Hematopoietic multipotent progenitor cell treated with erythropoietin and hydrocortisone succinate and interleukin-3 and kit ligand, for 4 days (in vitro differentiated cells): ENCODE measurements at regions not wholly inside any gene's neighbourhood (a gene's known extent, or its start where the extent isn't known, plus 50 kb on each side); places are given as distances from the start of the nearest gene placed in this dataset.
A peak's percentile ranks its signal among the peaks of the same experiment; 100 is the strongest.

Experiments used
- DNase-seq: peaks from one replicate; pipeline ENCODE4 v3.0.0-alpha.2; 2015

GRCh38 chr2:172232708-172233396 is 130.2 kb upstream of the DLX2 start:
- no peak for DNase-seq

GRCh38 chr2:172233987-172234715 is 131.5 kb upstream of the DLX2 start:
- no peak for DNase-seq

GRCh38 chr2:172234716-172235691 is 132.3 kb upstream of the DLX2 start:
- DNase-seq: peak; percentile 80

GRCh38 chr2:172239944-172240590 is 137.4 kb upstream of the DLX2 start:
- DNase-seq: no peak

GRCh38 chr2:172241222-172241621 is 138.5 kb upstream of the DLX2 start:
- no peak for DNase-seq

GRCh38 chr2:172242471-172242870 is 139.8 kb upstream of the DLX2 start:
- DNase-seq: no peak

GRCh38 chr2:172242961-172243360 is 140.3 kb upstream of the DLX2 start:
- no peak for DNase-seq

- no peak for DNase-seq
Observed at GRCh38 chr2:172244419-172245130, 141.9 kb upstream of the DLX2 start.

- DNase-seq: peak; percentile 58
Observed at GRCh38 chr2:172246649-172247048, 143.9 kb upstream of the DLX2 start.

- no peak for DNase-seq
Observed at GRCh38 chr2:172247203-172247602, 144.5 kb upstream of the DLX2 start.

GRCh38 chr2:172248381-172248780 is 145.7 kb upstream of the DLX2 start:
- no peak for DNase-seq

GRCh38 chr2:172248785-172249187 is 146.1 kb upstream of the DLX2 start:
- no peak for DNase-seq

GRCh38 chr2:172249334-172249733 is 146.6 kb upstream of the DLX2 start:
- no peak for DNase-seq

GRCh38 chr2:172249986-172250385 is 147.3 kb upstream of the DLX2 start:
- DNase-seq: no peak

GRCh38 chr2:172251231-172251630 is 148.5 kb upstream of the DLX2 start:
- DNase-seq: no peak

- no peak for DNase-seq
Observed at GRCh38 chr2:172252154-172252553, 149.5 kb upstream of the DLX2 start.

- peak; percentile 87 for DNase-seq
Observed at GRCh38 chr2:172253190-172254052, 150.7 kb upstream of the DLX2 start.

GRCh38 chr2:172256886-172257285 is 154.2 kb upstream of the DLX2 start:
- no peak for DNase-seq

GRCh38 chr2:172259827-172260226 is 157.1 kb upstream of the DLX2 start:
- DNase-seq: no peak

GRCh38 chr2:172260336-172260735 is 157.6 kb upstream of the DLX2 start:
- DNase-seq: no peak

GRCh38 chr2:172261292-172261691 is 158.6 kb upstream of the DLX2 start:
- DNase-seq: no peak
